Adrenal gland (tissue), 5 donors: ENCODE measurements at regions not wholly inside any gene's neighbourhood (a gene's known extent, or its start where the extent isn't known, plus 50 kb on each side); places are given as distances from the start of the nearest gene placed in this dataset.

Experiments
- POLR2A ChIP-seq, 2 donors: fragments of 450-650 bp; IDR thresholded peaks; one replicate each; pipeline ENCODE4 v1.6.1; 2017; ENCODE audit warnings: antibody characterized with exemption in 2 of 2, mild to moderate bottlenecking in 2 of 2, moderate library complexity in 1 of 2
- TF ChIP-seq, protein P1 (sequence below), 6 experiments: fragments of 450-650 bp in 4 of 6; fragments of 200-600 bp in 2 of 6; sonication (generic) in 1 of 6; IDR thresholded peaks; 1 replicate in 5 of 6; 2 replicates in 1 of 6; pipeline versions ENCODE4 v1.5.1 to v1.8.0; 2016 to 2021; ENCODE audit warnings: antibody characterized with exemption in 6 of 6, mild to moderate bottlenecking in 2 of 6, moderate library complexity in 1 of 6
- donor health status: DM: no; HTN: no; CAD: no.

DNA sequence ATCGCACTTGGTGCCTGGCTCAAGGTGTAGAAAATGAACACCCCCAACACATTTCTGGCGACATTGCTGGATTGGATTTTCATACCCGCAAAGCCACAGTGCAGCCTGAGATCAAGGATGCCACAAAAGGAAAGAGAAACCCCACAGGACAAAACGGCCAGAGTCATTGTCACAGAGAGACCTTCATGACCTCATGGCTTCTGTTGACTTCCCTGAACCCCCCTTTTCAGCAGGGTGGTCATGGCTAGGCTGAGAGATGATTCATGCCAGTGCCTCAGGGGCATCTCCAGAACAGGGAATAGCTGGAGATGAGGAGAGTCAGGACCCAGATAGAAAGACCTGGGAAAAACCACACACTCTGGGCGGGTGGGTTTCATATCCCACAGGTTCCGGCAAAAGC is 122.0 kb downstream of the C16orf95 start:
- TF ChIP-seq, protein P1, sequence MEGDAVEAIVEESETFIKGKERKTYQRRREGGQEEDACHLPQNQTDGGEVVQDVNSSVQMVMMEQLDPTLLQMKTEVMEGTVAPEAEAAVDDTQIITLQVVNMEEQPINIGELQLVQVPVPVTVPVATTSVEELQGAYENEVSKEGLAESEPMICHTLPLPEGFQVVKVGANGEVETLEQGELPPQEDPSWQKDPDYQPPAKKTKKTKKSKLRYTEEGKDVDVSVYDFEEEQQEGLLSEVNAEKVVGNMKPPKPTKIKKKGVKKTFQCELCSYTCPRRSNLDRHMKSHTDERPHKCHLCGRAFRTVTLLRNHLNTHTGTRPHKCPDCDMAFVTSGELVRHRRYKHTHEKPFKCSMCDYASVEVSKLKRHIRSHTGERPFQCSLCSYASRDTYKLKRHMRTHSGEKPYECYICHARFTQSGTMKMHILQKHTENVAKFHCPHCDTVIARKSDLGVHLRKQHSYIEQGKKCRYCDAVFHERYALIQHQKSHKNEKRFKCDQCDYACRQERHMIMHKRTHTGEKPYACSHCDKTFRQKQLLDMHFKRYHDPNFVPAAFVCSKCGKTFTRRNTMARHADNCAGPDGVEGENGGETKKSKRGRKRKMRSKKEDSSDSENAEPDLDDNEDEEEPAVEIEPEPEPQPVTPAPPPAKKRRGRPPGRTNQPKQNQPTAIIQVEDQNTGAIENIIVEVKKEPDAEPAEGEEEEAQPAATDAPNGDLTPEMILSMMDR (IDR thresholded peaks at IDR 0.05), result no peak
- TF ChIP-seq POLR2A (IDR thresholded peaks at IDR 0.05), result no peak
